ENCODE measurements at regions not wholly inside any gene's neighbourhood (a gene's known extent, or its start where the extent isn't known, plus 50 kb on each side); places are given as distances from the start of the nearest gene placed in this dataset.
"Not testable (repeated sequence)": the region's sequence is repeated elsewhere in the genome, so short reads cannot be mapped to it uniquely, and the experiment has no call there.

GRCh38 chr2:188693111-188693510, 281.1 kb upstream of the COL3A1 start:
- DNase-seq (ENCODE audit: low read depth), result no peak
- H3K36me3 ChIP-seq (ENCODE audit: control insufficient read depth, insufficient read depth, low read length), result no peaks in the 10 kb centered on the region
- no peak overlapping the region for H3K4me3 ChIP-seq (ENCODE audit: low read depth, low read length)
- TF ChIP-seq CTCF (IDR thresholded peaks at IDR 0.05; ENCODE audit: insufficient read depth, low read depth, low read length), result no peak
- no peaks in the 10 kb centered on the region for H3K27me3 ChIP-seq (ENCODE audit: control insufficient read depth, insufficient read depth, low read length)
- POLR2A ChIA-PET, result no interaction called here
- CTCF ChIA-PET, result no interaction called here

- no peak for DNase-seq (ENCODE audit: low read depth)
- Histone ChIP-seq H3K27me3 (ENCODE audit: control insufficient read depth, insufficient read depth, low read length) (no peaks in the 10 kb centered on the region), H3K4me3 (ENCODE audit: low read depth, low read length) (no peak overlapping the region), H3K36me3 (ENCODE audit: control insufficient read depth, insufficient read depth, low read length) (no peaks in the 10 kb centered on the region)
- CTCF ChIA-PET, result no interaction called here
- TF ChIP-seq CTCF (IDR thresholded peaks at IDR 0.05; ENCODE audit: insufficient read depth, low read depth, low read length), result no peak
- POLR2A ChIA-PET, result no interaction called here
These were observed 280.4 kb upstream of the COL3A1 start for GRCh38 chr2:188693771-188694170.

GRCh38 chr2:188695953-188696352, 278.2 kb upstream of the COL3A1 start:
- ChIA-PET POLR2A (interaction anchor here (0.6 kb wide), 1 partner anchor 392 kb away, joined by 3 read pairs; no protein-coding TSS in a partner anchor), CTCF (no interaction called here)
- TF ChIP-seq CTCF (IDR thresholded peaks at IDR 0.05; ENCODE audit: insufficient read depth, low read depth, low read length), result no peak
- DNase-seq (ENCODE audit: low read depth), result peak; percentile 22
- Histone ChIP-seq H3K27me3 (ENCODE audit: control insufficient read depth, insufficient read depth, low read length) (no peaks in the 10 kb centered on the region), H3K4me3 (ENCODE audit: low read depth, low read length) (no peak overlapping the region), H3K36me3 (ENCODE audit: control insufficient read depth, insufficient read depth, low read length) (no peaks in the 10 kb centered on the region)

DNA sequence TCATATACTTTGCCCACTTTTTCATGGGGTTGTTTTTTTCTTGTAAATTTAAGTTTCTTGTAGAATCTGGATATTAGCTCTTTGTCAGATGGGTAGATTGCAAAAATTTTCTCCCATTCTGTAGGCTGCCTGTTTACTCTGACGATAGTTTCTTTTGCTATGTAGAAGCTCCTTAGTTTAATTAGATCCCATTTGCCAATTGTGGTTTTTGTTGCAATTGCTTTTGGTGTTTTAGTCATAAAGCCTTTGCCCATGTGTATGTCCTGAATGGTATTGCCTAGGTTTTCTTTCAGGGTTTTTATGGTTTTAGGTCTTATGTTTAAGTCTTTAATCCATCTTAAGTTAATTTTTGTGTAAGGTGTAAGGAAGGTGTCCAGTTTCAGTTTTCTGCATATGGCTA, 276.0 kb upstream of the COL3A1 start:
- H3K27me3 ChIP-seq (ENCODE audit: control insufficient read depth, insufficient read depth, low read length); H3K4me3 ChIP-seq (ENCODE audit: low read depth, low read length); POLR2A ChIA-PET; CTCF ChIA-PET; H3K36me3 ChIP-seq (ENCODE audit: control insufficient read depth, insufficient read depth, low read length); DNase-seq (ENCODE audit: low read depth): not testable (repeated sequence)

- ChIA-PET POLR2A (no interaction called here), CTCF (no interaction called here)
- DNase-seq (ENCODE audit: low read depth), result no peak
- no peak overlapping the region for H3K4me3 ChIP-seq (ENCODE audit: low read depth, low read length)
- H3K27me3 ChIP-seq (ENCODE audit: control insufficient read depth, insufficient read depth, low read length), result no peaks in the 10 kb centered on the region
- no peak for TF ChIP-seq CTCF (IDR thresholded peaks at IDR 0.05; ENCODE audit: insufficient read depth, low read depth, low read length)
- no peaks in the 10 kb centered on the region for H3K36me3 ChIP-seq (ENCODE audit: control insufficient read depth, insufficient read depth, low read length)
These were observed 272.3 kb upstream of the COL3A1 start for GRCh38 chr2:188701836-188702235.

- no peaks in the 10 kb centered on the region for H3K27me3 ChIP-seq (ENCODE audit: control insufficient read depth, insufficient read depth, low read length)
- POLR2A ChIA-PET, result no interaction called here
- no peak for TF ChIP-seq CTCF (IDR thresholded peaks at IDR 0.05; ENCODE audit: insufficient read depth, low read depth, low read length)
- no peak overlapping the region for H3K4me3 ChIP-seq (ENCODE audit: low read depth, low read length)
- CTCF ChIA-PET, result no interaction called here
- no peak for DNase-seq (ENCODE audit: low read depth)
- H3K36me3 ChIP-seq (ENCODE audit: control insufficient read depth, insufficient read depth, low read length), result no peaks in the 10 kb centered on the region
These were observed 269.0 kb upstream of the COL3A1 start for GRCh38 chr2:188705191-188705590.

Measured in BJ (cell line).